Activated CD8-positive, alpha-beta memory T cell treated with anti-CD3 and anti-CD28 coated beads for 36 hours (primary cell): ENCODE measurements at regions not wholly inside any gene's neighbourhood (a gene's known extent, or its start where the extent isn't known, plus 50 kb on each side); places are given as distances from the start of the nearest gene placed in this dataset.

Source experiments
- CTCF ChIA-PET: fragments of 350-600 bp; sonication (Branson Sonifier 250); formaldehyde crosslinking; loops from one replicate; lab custom pipeline; 2021; ENCODE audit warnings: antibody characterized with exemption; lab: Charles Lee
- POLR2A ChIA-PET: fragments of 350-600 bp; sonication (Branson Sonifier 250); formaldehyde crosslinking; loops from one replicate; lab custom pipeline; 2021; ENCODE audit warnings: antibody characterized with exemption; lab: Charles Lee

DNA sequence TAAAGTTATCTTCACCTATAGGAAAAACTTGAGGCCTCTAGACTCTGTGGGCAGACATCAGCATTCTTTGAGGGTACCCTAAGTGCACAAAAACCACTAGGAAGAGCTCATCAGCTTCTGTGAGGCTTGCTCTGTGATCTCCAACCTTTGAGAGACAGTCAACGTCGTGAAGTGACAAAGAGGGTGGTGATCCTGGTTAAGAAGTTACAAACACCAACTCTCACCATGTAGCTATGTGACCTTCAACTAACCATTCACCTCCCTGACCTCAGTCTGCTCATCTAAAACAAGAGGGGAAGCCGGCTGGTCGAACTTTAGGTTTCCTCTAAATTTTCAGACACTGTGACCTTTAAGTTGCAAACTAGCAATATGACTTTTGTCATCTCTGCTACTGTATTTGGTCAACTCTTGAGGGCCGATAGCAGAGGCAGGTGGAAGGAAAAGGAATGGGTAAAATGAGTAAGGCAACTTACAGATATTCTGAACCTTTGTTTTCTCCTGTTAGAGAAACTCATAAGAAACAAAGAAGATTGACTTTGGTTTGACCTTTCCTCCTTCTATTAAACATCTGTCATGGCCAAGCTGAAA, 103.2 kb upstream of the PARP11 start:
- ChIA-PET POLR2A (no interaction called here), CTCF (interaction anchor here (0.5 to 1.4 kb wide), 2 partner anchors 87 to 1079 kb away, joined by 3 read pairs; no protein-coding TSS in a partner anchor)

DNA sequence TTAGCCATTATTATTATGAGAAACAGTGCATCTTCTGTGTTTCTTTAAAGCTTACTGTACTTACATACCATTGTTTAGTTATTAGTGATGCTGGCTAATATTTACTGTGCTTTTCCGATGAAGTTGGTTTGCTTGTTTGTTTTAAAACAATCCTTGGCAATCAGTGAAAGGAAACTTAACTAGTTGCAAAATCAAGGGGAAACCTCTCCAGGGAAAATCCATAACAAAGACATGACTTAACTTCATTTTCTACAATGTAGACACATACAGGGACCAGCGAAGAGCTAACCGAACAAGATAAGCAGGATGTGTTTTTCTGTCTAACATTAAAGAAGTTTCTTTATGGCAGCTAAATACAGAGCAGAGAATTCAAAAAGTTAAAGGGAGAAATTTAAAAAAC, 102.5 kb upstream of the PARP11 start:
- ChIA-PET CTCF (interaction anchor here (0.5 to 1.4 kb wide), 2 partner anchors 86 to 1078 kb away, joined by 3 read pairs; no protein-coding TSS in a partner anchor), POLR2A (no interaction called here)

DNA sequence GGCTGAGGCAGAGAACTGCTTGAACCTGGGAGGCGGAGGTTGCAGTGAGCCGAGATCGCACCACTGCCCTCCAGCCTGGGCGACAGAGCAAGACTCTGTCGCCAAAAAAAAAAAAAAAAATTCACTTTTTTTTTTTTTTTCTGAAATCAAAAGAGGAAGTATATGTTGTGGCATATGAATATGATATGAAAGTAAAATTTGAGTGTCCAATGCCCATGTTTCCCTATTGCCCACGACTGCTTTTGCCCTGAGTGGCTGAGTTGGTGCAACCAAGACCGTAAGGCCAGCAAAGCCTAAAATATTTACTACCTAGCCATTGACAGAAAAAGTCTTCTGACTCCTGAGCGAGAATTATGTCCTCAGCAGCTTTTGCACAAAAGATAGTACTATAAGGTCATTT, 101.7 kb upstream of the PARP11 start:
- POLR2A ChIA-PET: no interaction called here
- CTCF ChIA-PET: interaction anchor here (0.7 to 1.6 kb wide), 5 partner anchors 24 to 571 kb away, joined by 3 to 7 read pairs (median 5); no protein-coding TSS in a partner anchor

DNA sequence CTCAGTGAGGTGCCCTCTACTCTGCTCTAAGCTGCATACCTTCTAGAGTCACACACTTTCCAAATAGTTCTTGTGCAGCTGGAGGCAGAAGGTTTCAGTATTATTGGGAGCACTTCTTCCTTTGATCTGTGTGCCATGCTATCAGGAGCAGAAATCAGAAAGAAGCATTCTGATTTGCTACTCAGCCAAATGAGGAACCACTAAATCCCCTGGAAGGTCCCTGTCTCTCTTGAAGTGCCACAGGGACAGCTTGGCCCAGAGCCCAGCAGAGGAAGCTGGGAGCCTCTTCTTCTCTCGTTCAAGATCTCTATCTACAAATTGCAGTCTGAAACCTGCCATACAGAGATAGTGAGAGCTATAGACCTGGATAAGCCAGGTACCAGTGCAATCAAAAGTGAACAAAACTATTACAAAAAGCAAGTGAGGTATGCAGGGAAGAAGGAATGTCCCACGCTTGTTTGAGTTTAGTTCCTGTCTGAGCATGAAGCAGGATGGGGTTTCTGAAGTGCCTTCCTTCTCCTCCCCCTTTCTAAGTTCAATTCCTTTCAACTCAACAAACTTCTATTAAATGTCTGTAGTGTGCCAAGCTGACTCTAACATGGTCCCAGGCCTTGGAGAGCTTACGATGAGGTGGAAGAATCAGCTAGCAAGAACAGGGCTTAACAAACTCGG, 100.9 kb upstream of the PARP11 start:
- ChIA-PET CTCF (interaction anchor here (0.7 to 1.6 kb wide), 6 partner anchors 12 to 572 kb away, joined by 3 to 7 read pairs (median 4); no protein-coding TSS in a partner anchor), POLR2A (no interaction called here)

DNA sequence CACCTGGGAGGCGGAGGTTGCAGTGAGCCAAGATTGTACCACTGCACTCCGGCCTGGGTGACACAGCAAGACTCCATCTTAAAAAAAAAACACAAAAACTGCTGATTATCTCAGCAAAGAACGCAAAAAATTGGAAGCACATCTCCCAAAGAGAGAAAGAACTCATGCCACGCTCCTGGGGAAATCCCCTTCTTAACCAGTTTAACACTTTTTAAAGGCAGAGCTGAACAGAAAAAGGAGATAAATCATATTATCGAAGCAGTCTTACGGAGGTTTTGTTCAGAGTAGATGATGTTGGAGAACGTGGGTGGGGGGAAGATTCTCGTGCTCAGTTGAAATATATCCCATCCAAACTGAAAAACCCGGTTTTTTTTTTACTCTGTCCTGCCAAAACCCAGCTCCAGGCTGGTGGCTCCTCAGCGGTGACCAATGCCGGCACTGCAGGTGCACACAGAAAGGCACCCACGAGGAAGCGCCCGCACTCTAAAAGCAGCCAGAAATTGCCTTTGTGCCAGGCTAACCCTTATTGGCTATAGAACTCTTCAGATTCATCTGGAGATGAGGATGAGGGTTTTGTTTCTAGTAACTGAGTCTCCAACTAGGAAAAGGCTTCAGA, 100.2 kb upstream of the PARP11 start:
- CTCF ChIA-PET: interaction anchor here (1.1 to 1.6 kb wide), 2 partner anchors 11 to 25 kb away, joined by 3 to 6 read pairs; no protein-coding TSS in a partner anchor
- POLR2A ChIA-PET: no interaction called here

DNA sequence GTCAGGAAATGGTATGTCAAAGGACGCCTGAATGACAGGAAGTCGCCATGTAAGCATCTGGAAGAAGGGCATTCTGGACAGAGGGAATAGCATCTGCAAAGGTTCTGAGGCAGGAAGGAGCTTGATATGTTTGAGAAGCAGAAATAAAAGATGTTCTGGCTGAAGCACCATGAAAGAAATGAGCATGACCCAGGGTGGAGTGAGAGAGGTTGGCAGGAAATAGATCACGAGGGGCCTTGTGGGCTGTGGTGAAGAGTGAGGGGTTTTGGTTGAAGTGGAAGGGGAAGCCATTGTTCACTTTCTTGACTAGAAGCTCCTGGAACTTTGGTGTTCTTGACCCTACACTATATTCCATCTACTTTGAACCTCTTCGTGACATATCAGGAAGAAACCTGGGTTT, 99.4 kb upstream of the PARP11 start:
- ChIA-PET POLR2A (no interaction called here), CTCF (interaction anchor here (0.7 kb wide), 1 partner anchor 12 kb away, joined by 3 read pairs; no protein-coding TSS in a partner anchor)

DNA sequence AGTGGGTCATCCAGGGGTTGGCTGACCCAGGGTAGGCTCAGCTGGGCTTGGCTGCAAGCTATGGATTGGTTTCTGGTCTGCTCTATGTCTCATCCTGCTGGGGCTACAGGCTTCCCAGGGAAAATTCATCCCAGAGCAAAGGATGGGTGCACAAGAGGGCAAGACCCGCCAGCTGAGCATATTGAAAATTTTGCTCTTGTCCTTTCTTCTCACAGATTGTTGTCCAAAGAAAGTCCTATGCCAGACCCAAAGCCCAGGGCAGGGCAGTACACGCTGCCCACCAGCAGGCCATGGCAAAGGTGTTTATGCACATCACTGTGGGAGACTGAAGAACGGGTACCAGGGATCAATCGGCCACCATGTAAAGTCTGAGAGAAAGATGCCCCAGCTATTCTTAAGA, 95.3 kb upstream of the PARP11 start:
- ChIA-PET CTCF (no interaction called here), POLR2A (no interaction called here)

DNA sequence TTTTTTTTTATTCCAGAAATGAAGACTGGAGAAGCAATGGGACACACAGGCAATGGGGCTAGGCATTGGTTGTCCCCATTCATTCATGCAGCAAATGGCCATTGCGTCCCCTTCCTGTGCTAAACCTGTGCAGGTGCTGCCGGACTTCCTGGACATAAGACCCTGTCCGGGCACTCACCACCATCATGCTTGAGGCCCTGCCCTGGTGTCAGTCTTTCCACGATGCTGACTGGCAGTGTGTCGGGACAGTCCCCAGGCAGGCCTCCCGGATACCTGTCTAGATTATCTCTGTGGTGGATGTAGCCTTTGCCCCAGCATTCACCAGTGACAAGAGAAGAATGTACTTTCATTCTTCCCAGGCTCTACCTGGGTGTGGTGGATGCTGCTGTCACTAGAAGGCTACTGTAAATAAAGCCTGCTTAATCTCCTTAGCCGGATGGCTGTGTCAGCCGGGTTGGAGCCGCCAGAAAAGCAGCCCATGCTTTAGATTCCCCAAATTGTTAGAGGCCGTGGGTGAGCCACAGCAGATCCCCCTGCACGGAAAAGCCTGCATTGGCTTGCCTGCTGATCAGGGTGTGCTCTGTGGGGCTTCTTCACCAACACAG, 94.5 kb upstream of the PARP11 start:
- ChIA-PET POLR2A (no interaction called here), CTCF (no interaction called here)

DNA sequence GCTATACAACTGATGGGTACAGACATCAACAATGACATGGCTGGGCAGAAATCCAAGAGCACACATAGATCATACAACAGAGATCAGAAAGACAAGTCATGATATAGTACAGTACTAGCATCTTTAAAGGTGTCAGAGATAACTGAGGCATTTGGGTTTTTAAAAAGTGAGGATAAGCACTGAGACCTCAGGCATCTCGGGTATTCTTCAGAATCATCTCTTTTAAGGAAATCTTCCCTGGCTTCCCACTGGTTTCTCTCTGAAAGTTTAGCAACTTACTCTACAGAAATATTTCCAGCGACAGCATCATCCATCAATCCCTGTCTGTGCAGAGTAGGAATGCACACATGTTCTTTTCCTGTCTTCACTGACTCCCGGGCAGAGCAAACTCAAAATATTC, 93.2 kb upstream of the PARP11 start:
- ChIA-PET CTCF (no interaction called here), POLR2A (no interaction called here)

DNA sequence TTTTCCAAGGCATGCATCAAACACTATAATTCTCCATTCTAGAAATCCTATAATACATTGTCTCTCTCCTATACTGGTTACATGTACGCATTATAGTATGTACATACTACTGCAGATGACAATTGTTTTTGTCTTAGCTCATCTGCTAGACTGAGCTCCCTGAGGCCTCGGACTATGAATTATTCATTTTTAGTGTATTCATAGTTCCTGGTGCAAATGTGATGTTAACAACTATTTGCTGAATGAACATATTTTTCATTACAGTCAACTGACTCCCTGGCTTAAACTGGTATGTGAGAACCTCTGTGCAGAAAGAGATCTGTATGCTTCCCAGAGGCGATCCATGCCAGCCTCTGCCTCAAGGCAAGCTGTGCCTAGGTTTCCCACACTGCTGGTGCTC, 91.8 kb upstream of the PARP11 start:
- CTCF ChIA-PET: no interaction called here
- POLR2A ChIA-PET: interaction anchor here (0.5 kb wide), 1 partner anchor 128 kb away, joined by 4 read pairs; no protein-coding TSS in a partner anchor

DNA sequence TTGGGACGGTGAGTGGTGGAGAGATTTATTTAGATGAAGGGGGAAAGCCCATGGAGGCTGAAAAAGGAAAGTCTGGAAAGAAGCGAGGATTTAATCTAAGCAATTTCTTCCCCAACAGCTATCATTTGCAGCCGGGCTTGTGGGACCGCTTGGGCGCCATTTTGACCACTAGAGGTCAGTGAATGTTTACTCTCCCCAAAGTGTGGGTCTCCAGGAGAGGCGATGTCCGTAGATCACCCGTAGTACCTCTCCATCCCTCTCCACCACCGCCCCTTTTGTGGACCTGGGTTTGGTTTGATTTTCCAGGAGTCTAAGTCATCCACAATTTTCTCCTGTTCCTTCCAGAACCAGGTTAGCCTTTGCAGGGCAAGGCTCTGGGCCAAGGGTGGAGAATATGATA, 91.2 kb upstream of the PARP11 start:
- CTCF ChIA-PET: interaction anchor here (0.6 to 1.2 kb wide), 3 partner anchors 13 to 474 kb away, joined by 3 read pairs; partner anchors contain the start of gene PRMT8
- POLR2A ChIA-PET: no interaction called here

DNA sequence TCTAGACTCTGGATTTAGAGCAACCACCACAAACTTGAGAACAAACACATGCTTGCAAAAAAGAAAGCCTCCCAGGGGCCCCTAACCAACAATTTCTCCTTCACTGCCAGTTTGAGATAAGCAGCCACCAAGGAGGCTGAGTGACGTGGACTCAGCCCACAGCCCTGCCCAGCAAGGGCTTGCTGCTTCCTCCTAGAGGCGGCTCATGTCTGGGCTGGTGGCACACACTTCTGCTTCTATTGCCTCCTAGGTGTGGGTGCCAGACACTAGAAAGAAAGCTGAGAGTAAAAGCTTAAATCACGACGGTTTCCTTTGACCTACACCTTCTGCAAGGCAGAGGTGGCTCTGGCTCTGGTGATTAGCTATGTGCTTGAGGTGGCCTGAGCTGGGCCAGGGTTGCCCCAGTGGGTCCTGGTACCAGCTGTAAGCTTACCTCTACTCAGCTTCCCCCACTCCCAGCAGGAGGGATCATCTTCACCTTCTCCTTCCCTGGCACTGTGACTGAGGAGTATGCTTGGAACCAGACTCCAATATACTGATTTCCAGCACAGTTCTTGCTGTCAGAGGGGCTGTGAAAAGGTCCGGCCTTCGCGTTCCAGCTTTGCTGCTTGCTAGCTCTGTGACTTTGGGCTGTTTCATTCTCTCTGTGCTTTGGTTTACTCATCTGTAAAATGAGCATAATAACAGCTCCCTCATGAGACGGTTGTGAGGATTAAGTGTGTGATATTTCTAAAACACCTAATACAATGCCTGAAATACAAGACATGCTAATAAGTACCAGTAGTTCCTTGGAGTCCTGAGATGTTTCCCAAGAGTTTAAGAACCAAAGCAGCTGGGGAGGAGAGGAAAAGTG, 89.7 kb upstream of the PARP11 start:
- CTCF ChIA-PET: interaction anchor here (1.0 to 1.5 kb wide), 4 partner anchors 11 to 79 kb away, joined by 3 to 5 read pairs (median 3); no protein-coding TSS in a partner anchor
- POLR2A ChIA-PET: interaction anchor here (1.0 kb wide), 1 partner anchor 26 kb away, joined by 3 read pairs; no protein-coding TSS in a partner anchor

DNA sequence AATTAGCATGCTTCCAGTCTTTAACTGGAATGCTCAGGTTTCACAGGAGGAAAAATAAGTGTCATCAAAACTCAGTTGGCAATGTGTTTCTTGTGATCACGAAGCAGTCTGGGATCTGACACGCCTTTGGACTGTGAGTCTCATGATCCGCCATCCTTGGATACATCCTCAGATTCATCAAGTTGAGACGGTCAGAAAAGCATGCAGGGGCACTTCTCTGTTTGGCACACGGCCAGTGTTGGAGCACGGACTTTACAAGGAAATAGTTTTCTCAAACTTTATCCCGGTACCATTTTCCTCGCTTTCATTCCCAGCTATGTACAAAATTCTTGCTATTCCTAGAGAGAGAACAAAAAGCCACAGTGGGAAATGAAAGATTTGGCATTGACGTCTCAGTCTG, 88.4 kb upstream of the PARP11 start:
- POLR2A ChIA-PET: no interaction called here

DNA sequence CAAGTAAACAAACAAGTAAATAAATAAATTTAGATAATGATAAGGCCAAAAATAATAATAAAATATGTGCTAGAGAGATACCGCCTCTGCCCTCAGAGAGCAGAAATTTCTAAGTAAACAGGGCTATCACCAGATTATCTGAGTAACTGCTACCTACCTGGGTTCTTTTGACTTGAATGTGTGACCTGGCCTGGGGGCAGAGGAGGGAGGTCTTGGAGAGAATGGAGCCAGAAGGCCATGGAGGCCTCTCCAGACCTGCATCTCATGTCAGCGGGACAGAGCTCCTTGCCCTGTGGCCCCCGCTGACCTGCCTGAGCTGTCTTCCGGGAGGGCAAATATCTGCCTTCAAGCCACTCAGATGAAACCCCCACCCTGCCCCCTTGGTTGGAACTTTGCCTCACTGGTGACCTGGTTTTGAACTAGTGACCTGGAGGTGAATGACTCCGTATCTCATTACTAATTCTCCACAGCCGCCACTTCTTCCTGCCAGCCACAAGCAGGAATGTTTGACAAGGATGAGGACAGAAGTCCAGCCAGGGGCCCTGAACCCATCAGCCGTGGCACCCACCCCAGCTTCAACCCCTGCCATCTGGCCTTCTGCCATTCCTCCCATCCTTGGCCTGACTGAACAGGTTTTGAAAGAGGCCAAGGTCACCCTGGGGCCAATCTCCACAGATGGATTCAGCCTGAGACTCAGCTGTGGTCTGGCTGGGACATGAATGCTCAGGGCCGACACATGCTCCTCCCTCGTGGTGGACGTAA, 86.8 kb upstream of the PARP11 start:
- POLR2A ChIA-PET: no interaction called here
- CTCF ChIA-PET: interaction anchor here (0.6 kb wide), 1 partner anchor 13 kb away, joined by 3 read pairs; no protein-coding TSS in a partner anchor

More for the DNA sequence above, 88.4 kb upstream of the PARP11 start:
- CTCF ChIA-PET: interaction anchor here (0.7 to 1.3 kb wide), 2 partner anchors 15 to 76 kb away, joined by 3 to 5 read pairs; no protein-coding TSS in a partner anchor

DNA sequence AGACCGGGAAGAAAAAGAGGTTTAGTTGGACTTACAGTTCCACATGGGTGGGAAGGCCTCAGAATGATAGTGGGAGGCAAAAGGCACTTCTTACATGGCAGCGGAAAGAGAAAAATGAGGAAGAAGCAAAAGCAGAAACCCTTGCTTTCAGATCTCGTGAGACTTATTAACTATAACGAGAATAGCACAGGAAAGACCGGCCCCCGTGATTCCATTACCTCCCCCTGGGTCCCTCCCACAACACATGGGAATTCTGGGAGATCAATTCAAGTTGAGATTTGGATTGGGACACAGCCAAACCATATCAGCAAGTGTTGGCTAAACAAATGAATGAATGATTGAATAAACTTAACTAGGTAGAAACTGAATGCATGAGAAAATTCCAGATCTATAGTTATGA, 85.3 kb upstream of the PARP11 start:
- ChIA-PET CTCF (no interaction called here), POLR2A (no interaction called here)

DNA sequence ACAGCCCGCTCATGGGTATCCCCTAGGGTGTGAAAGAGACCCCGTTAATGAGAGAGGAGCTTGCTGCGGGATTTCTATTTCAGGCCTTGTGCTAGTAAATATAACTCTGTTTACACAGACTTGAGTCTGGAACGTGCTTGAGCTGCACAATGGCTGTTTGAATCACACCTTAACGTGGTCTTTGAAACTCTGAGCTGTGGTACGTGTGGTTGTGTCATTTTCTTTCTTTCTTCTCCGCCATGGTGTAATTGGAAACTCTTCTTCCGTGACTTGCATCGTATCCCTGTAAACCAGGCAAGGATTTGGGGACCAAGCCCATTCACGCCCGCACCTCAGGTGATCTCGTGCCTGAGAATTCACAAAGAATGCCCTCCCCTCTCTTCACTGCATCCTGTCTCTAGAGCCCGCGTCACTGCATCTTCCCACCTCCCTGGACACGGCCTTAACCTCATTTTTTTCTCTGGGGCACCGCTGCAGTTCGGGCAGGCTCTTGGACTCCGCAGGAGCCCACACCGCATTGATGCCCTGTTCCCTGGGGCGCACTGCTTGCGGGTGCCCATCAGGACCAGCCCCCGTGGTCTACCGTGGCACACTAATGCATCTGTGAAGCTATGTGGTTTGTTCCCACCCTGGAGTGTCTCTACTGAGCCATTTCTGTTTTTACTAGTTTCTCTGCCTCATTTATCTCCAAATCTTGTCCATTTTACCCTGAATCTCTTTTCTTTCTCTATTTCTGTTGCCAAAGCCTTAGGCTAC, 78.4 kb upstream of the PARP11 start:
- ChIA-PET POLR2A (interaction anchor here (0.6 kb wide), 1 partner anchor 304 kb away, joined by 4 read pairs; no protein-coding TSS in a partner anchor), CTCF (no interaction called here)

DNA sequence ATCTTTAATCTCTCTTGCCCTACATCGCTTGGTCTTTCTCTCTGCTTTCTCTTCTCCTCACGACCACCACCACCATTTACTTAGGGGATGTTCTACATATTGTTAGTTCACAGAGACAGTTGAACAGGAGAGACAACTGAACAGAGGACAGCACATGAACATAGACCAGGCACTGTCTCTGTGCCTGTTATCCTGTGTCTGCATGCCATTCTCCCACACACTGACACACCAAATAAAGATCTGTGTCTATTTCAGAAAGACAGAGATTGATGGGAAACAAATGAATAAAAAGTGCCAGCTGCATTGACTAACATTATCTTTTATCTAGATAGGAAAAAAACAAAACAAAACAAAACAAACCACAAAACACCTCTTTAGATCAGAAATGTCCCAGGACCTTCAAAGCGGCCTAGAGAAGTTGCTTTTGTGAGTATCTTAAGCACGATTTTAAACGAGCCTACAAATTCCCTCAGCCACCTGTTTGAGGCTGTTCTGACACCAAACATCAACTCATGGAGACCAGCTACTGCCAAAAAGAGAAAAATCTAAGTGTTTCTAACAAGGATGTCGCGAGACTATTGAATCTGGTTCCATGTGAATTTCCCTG, 77.6 kb upstream of the PARP11 start:
- ChIA-PET CTCF (no interaction called here), POLR2A (interaction anchor here (0.6 kb wide), 1 partner anchor 47 kb away, joined by 6 read pairs; no protein-coding TSS in a partner anchor)
